ENCODE measurements at regions not wholly inside any gene's neighbourhood (a gene's known extent, or its start where the extent isn't known, plus 50 kb on each side); places are given as distances from the start of the nearest gene placed in this dataset.
"Not testable (repeated sequence)": the region's sequence is repeated elsewhere in the genome, so short reads cannot be mapped to it uniquely, and the experiment has no call there.

- DNase-seq, result no peak
Observed at GRCh38 chr7:45410893-45411292, 163.3 kb upstream of the ADCY1 start.

GRCh38 chr7:45413419-45413818 lies 160.7 kb upstream of the ADCY1 start:
- no peak for DNase-seq

GRCh38 chr7:45414226-45414625 lies 159.9 kb upstream of the ADCY1 start:
- DNase-seq, result no peak

GRCh38 chr7:45415265-45415664 lies 158.9 kb upstream of the ADCY1 start:
- no peak for DNase-seq

- no peak for DNase-seq
Observed at GRCh38 chr7:45416846-45417245, 157.3 kb upstream of the ADCY1 start.

- DNase-seq, result no peak
Observed at GRCh38 chr7:45417268-45417667, 156.9 kb upstream of the ADCY1 start.

- no peak for DNase-seq
Observed at GRCh38 chr7:45417735-45418134, 156.4 kb upstream of the ADCY1 start.

- DNase-seq, result no peak
Observed at GRCh38 chr7:45420843-45421495, 153.2 kb upstream of the ADCY1 start.

GRCh38 chr7:45421806-45422205 lies 152.4 kb upstream of the ADCY1 start:
- DNase-seq, result no peak

GRCh38 chr7:45430397-45430796 lies 143.8 kb upstream of the ADCY1 start:
- DNase-seq, result no peak

- DNase-seq, result no peak
Observed at GRCh38 chr7:45434167-45434784, 139.9 kb upstream of the ADCY1 start.

- no peak for DNase-seq
Observed at GRCh38 chr7:45435131-45435530, 139.0 kb upstream of the ADCY1 start.

- DNase-seq, result no peak
Observed at GRCh38 chr7:45435846-45436245, 138.3 kb upstream of the ADCY1 start.

GRCh38 chr7:45440776-45441175 lies 133.4 kb upstream of the ADCY1 start:
- not testable (repeated sequence) for DNase-seq

GRCh38 chr7:45443263-45443662 lies 130.9 kb upstream of the ADCY1 start:
- DNase-seq, result no peak

- DNase-seq, result no peak
Observed at GRCh38 chr7:45446195-45446944, 127.8 kb upstream of the ADCY1 start.

GRCh38 chr7:45447296-45447695 lies 126.9 kb upstream of the ADCY1 start:
- DNase-seq, result no peak

- no peak for DNase-seq
Observed at GRCh38 chr7:45450571-45451204, 123.5 kb upstream of the ADCY1 start.

- no peak for DNase-seq
Observed at GRCh38 chr7:45451342-45452035, 122.7 kb upstream of the ADCY1 start.

GRCh38 chr7:45454771-45455170 lies 119.4 kb upstream of the ADCY1 start:
- DNase-seq, result no peak

- DNase-seq, result no peak
Observed at GRCh38 chr7:45455662-45456061, 118.5 kb upstream of the ADCY1 start.

- no peak for DNase-seq
Observed at GRCh38 chr7:45456105-45456504, 118.1 kb upstream of the ADCY1 start.
